ENCODE measurements at regions not wholly inside any gene's neighbourhood (a gene's known extent, or its start where the extent isn't known, plus 50 kb on each side); places are given as distances from the start of the nearest gene placed in this dataset.

DNA sequence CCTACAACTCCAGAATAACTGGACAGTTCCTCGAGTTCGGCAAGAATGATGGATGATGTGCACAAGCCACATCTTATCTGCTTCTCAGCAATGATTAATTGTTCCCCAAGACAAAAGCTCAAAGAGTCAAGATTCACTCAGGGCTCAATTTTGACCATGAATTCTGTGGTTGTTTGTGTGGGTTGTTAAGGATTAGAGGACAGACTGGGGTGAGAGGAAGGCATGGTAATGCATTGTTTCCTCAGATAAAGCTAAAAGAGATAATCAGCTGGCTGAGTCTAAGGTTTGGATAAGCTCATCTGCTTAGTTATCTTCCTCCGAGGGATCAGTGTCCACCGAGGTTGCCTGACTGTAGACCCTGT is 161.0 kb downstream of the CPEB2 start:
- Histone ChIP-seq H2BK5ac (ENCODE audit: low read length) (no peak overlapping the region), H4K5ac (ENCODE audit: low read length) (no peak overlapping the region), H3K27me3 (ENCODE audit: insufficient read depth, low read length, poor library complexity) (no peaks in the 10 kb centered on the region), H2BK15ac (replicated peaks; ENCODE audit: low read depth) (no peak overlapping the region), H3K56ac (ENCODE audit: low read length) (no peak overlapping the region), H3K4me3 (ENCODE audit: low read length) (no peak overlapping the region), H3K36me3 (ENCODE audit: control insufficient read depth, insufficient read depth, low read length) (no peaks in the 10 kb centered on the region), H2AK5ac (ENCODE audit: low read length) (no peak overlapping the region), H3K27ac (ENCODE audit: low read depth, low read length) (no peak overlapping the region), H3K18ac (ENCODE audit: low read length) (no peak overlapping the region), H3K4me2 (ENCODE audit: low read length) (no peak overlapping the region), H4K8ac (ENCODE audit: low read depth, low read length) (no peak overlapping the region), H3K4ac (ENCODE audit: low read depth, low read length) (no peak overlapping the region), H3K79me1 (ENCODE audit: low read length) (no peaks in the 10 kb centered on the region), H3K4me1 (ENCODE audit: control insufficient read depth, low read depth, low read length) (peaks cover 8% of the 10 kb centered on the region), H2BK120ac (ENCODE audit: low read depth, low read length) (no peak overlapping the region), H3K23ac (ENCODE audit: low read length) (no peak overlapping the region), H3K9ac (ENCODE audit: low read length) (no peak overlapping the region), H3K79me2 (ENCODE audit: control insufficient read depth, insufficient read depth, low read length) (no peaks in the 10 kb centered on the region)
- WGBS (ENCODE audit: extremely low coverage, insufficient coverage, low lambda C conversion rate): no CpG with 5 or more reads among the region's 4 CpGs
- peak; percentile 65 for DNase-seq

DNA sequence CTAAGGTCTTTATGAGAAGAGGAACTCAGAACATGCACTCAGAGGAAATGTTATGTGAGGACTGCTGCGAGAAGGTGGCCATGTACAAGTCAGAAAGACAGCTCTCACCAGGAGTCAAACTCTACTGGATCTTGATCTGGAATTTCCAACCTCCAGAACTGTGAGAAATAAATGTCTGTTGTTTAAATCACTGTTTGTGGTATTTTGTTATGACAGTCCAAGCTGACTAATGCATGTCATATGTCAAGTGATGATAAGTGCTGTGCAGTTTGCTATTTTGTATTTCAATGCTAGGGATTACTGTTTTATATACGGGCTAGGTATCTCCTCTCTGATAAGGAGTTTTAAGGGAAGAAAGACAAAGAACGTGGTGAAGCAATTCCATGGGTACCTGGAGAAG is 162.3 kb downstream of the CPEB2 start:
- H3K9ac ChIP-seq (ENCODE audit: low read length): no peak overlapping the region
- no peak overlapping the region for H3K23ac ChIP-seq (ENCODE audit: low read length)
- no peak overlapping the region for H3K4me2 ChIP-seq (ENCODE audit: low read length)
- H2BK120ac ChIP-seq (ENCODE audit: low read depth, low read length): no peak overlapping the region
- H3K56ac ChIP-seq (ENCODE audit: low read length): no peak overlapping the region
- DNase-seq: no peak
- WGBS (ENCODE audit: extremely low coverage, insufficient coverage, low lambda C conversion rate): no CpG with 5 or more reads among the region's 3 CpGs
- H3K27ac ChIP-seq (ENCODE audit: low read depth, low read length): no peak overlapping the region
- H2AK5ac ChIP-seq (ENCODE audit: low read length): no peak overlapping the region
- H3K36me3 ChIP-seq (ENCODE audit: control insufficient read depth, insufficient read depth, low read length): no peaks in the 10 kb centered on the region
- H3K27me3 ChIP-seq (ENCODE audit: insufficient read depth, low read length, poor library complexity): no peaks in the 10 kb centered on the region
- H2BK5ac ChIP-seq (ENCODE audit: low read length): no peak overlapping the region
- H4K5ac ChIP-seq (ENCODE audit: low read length): no peak overlapping the region
- no peak overlapping the region for H3K18ac ChIP-seq (ENCODE audit: low read length)
- no peak overlapping the region for H3K4me3 ChIP-seq (ENCODE audit: low read length)
- H3K79me2 ChIP-seq (ENCODE audit: control insufficient read depth, insufficient read depth, low read length): no peaks in the 10 kb centered on the region
- peaks cover 5% of the 10 kb centered on the region for H3K4me1 ChIP-seq (ENCODE audit: control insufficient read depth, low read depth, low read length)
- H2BK15ac ChIP-seq (replicated peaks; ENCODE audit: low read depth): no peak overlapping the region
- H3K4ac ChIP-seq (ENCODE audit: low read depth, low read length): no peak overlapping the region
- no peaks in the 10 kb centered on the region for H3K79me1 ChIP-seq (ENCODE audit: low read length)
- H4K8ac ChIP-seq (ENCODE audit: low read depth, low read length): no peak overlapping the region

DNA sequence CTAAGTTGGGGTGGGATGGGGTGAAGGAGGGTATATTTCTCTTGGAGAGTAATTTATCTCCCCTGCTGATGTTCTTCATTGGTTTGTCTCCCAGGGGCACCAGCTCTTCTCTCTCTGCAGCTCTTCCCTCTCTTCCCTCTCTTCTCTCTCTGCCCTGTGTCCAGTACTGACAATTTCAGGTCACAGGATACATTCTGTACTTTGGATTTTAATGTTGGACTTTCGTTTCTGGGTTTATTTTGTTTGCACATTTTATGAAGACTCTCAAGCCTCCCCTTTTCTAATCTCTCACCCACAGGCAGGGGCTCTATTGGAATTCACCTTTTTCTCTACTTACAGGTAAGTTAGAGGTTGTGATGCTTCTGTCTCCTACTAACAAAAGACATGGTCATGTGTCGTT is 165.5 kb downstream of the CPEB2 start:
- H3K4ac ChIP-seq (ENCODE audit: low read depth, low read length): no peak overlapping the region
- DNase-seq: no peak
- no CpG with 5 or more reads among the region's 2 CpGs for WGBS (ENCODE audit: extremely low coverage, insufficient coverage, low lambda C conversion rate)
- H4K5ac ChIP-seq (ENCODE audit: low read length): no peak overlapping the region
- no peak overlapping the region for H2BK15ac ChIP-seq (replicated peaks; ENCODE audit: low read depth)
- no peaks in the 10 kb centered on the region for H3K36me3 ChIP-seq (ENCODE audit: control insufficient read depth, insufficient read depth, low read length)
- no peak overlapping the region for H2AK5ac ChIP-seq (ENCODE audit: low read length)
- H3K9ac ChIP-seq (ENCODE audit: low read length): no peak overlapping the region
- no peak overlapping the region for H2BK120ac ChIP-seq (ENCODE audit: low read depth, low read length)
- H3K79me2 ChIP-seq (ENCODE audit: control insufficient read depth, insufficient read depth, low read length): no peaks in the 10 kb centered on the region
- no peak overlapping the region for H3K27ac ChIP-seq (ENCODE audit: low read depth, low read length)
- no peaks in the 10 kb centered on the region for H3K27me3 ChIP-seq (ENCODE audit: insufficient read depth, low read length, poor library complexity)
- H3K23ac ChIP-seq (ENCODE audit: low read length): no peak overlapping the region
- H3K18ac ChIP-seq (ENCODE audit: low read length): no peak overlapping the region
- H3K4me2 ChIP-seq (ENCODE audit: low read length): no peak overlapping the region
- H3K4me1 ChIP-seq (ENCODE audit: control insufficient read depth, low read depth, low read length): peaks cover 4% of the 10 kb centered on the region
- H4K8ac ChIP-seq (ENCODE audit: low read depth, low read length): no peak overlapping the region
- no peaks in the 10 kb centered on the region for H3K79me1 ChIP-seq (ENCODE audit: low read length)
- H2BK5ac ChIP-seq (ENCODE audit: low read length): no peak overlapping the region
- no peak overlapping the region for H3K56ac ChIP-seq (ENCODE audit: low read length)
- no peak overlapping the region for H3K4me3 ChIP-seq (ENCODE audit: low read length)

DNA sequence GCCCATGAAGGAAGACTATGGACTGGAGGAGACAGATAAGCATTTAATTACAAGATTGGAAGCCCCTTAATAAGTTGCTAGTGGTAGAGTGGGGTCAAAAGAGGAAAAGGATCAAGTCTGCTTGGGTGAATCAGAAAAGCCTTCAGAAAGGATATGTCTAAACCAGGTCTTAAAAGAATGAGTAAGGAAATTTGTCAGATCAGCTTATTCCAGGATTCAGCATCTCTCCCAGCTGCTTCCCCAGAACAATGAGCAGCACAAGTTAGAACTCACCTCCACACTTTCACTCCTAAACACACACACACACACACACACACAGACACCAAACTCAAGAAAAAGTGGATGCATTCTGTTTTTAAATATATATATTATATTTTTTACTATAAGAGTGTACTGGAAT is 166.5 kb downstream of the CPEB2 start:
- Histone ChIP-seq H2BK120ac (ENCODE audit: low read depth, low read length) (no peak overlapping the region), H3K23ac (ENCODE audit: low read length) (no peak overlapping the region), H3K79me2 (ENCODE audit: control insufficient read depth, insufficient read depth, low read length) (no peaks in the 10 kb centered on the region), H3K79me1 (ENCODE audit: low read length) (no peaks in the 10 kb centered on the region), H2AK5ac (ENCODE audit: low read length) (no peak overlapping the region), H2BK15ac (replicated peaks; ENCODE audit: low read depth) (peak overlapping the region; percentile 88), H4K5ac (ENCODE audit: low read length) (no peak overlapping the region), H3K4ac (ENCODE audit: low read depth, low read length) (no peak overlapping the region), H4K8ac (ENCODE audit: low read depth, low read length) (no peak overlapping the region), H3K4me3 (ENCODE audit: low read length) (no peak overlapping the region), H3K27me3 (ENCODE audit: insufficient read depth, low read length, poor library complexity) (no peaks in the 10 kb centered on the region), H3K4me1 (ENCODE audit: control insufficient read depth, low read depth, low read length) (no peaks in the 10 kb centered on the region), H3K9ac (ENCODE audit: low read length) (no peak overlapping the region), H3K27ac (ENCODE audit: low read depth, low read length) (no peak overlapping the region), H3K36me3 (ENCODE audit: control insufficient read depth, insufficient read depth, low read length) (no peaks in the 10 kb centered on the region), H3K18ac (ENCODE audit: low read length) (no peak overlapping the region), H2BK5ac (ENCODE audit: low read length) (no peak overlapping the region), H3K4me2 (ENCODE audit: low read length) (no peak overlapping the region), H3K56ac (ENCODE audit: low read length) (no peak overlapping the region)
- DNase-seq: no peak

DNA sequence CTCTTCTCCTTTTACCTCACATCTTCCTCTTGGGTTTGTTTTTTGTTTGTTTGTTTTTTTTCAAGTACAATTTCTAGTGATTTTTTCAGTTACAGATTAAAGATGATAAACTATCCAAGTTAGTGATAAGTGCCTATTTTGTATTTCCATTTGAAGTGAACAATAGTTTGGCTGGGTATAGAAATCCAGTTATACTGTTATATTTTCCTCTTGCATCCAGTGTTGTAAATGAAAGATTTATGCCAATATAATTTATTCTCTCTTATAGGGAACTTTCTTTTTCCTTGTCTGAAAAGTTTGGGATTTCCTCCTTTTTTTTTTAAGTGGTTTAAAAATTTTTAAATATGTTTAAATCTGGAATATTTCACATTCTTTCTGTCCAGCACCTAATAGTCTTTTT is 169.4 kb downstream of the CPEB2 start:
- Histone ChIP-seq H3K4me3 (ENCODE audit: low read length) (no peak overlapping the region), H3K4ac (ENCODE audit: low read depth, low read length) (no peak overlapping the region), H4K5ac (ENCODE audit: low read length) (no peak overlapping the region), H3K4me1 (ENCODE audit: control insufficient read depth, low read depth, low read length) (no peaks in the 10 kb centered on the region), H3K9ac (ENCODE audit: low read length) (no peak overlapping the region), H3K79me2 (ENCODE audit: control insufficient read depth, insufficient read depth, low read length) (no peaks in the 10 kb centered on the region), H3K27me3 (ENCODE audit: insufficient read depth, low read length, poor library complexity) (no peaks in the 10 kb centered on the region), H2BK5ac (ENCODE audit: low read length) (no peak overlapping the region), H3K23ac (ENCODE audit: low read length) (no peak overlapping the region), H2BK15ac (replicated peaks; ENCODE audit: low read depth) (no peak overlapping the region), H2BK120ac (ENCODE audit: low read depth, low read length) (no peak overlapping the region), H2AK5ac (ENCODE audit: low read length) (no peak overlapping the region), H3K18ac (ENCODE audit: low read length) (no peak overlapping the region), H3K79me1 (ENCODE audit: low read length) (no peaks in the 10 kb centered on the region), H4K8ac (ENCODE audit: low read depth, low read length) (no peak overlapping the region), H3K36me3 (ENCODE audit: control insufficient read depth, insufficient read depth, low read length) (no peaks in the 10 kb centered on the region), H3K4me2 (ENCODE audit: low read length) (no peak overlapping the region), H3K27ac (ENCODE audit: low read depth, low read length) (no peak overlapping the region), H3K56ac (ENCODE audit: low read length) (no peak overlapping the region)
- no peak for DNase-seq

DNA sequence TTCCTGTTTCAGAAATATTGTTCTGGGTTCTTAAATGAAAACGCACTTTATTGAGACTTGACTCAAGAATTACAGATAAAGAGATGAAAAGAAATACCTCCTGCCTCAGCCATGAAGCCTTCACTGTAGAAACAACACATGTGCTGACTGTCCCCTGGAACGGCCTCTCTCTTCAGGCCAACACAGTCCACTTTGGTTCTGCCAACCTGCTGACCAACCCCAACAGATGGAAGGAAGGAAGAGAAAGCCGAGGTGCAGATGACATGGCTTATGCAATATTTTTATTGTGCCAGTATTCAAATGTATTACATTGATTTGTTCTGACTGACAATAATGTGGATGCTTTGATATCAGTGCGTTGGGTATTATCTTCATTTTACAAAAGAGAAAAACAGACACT is 171.0 kb downstream of the CPEB2 start:
- Histone ChIP-seq H3K4me3 (ENCODE audit: low read length) (no peak overlapping the region), H3K79me2 (ENCODE audit: control insufficient read depth, insufficient read depth, low read length) (no peaks in the 10 kb centered on the region), H2BK15ac (replicated peaks; ENCODE audit: low read depth) (no peak overlapping the region), H3K4me1 (ENCODE audit: control insufficient read depth, low read depth, low read length) (no peaks in the 10 kb centered on the region), H3K18ac (ENCODE audit: low read length) (no peak overlapping the region), H3K4me2 (ENCODE audit: low read length) (no peak overlapping the region), H3K56ac (ENCODE audit: low read length) (no peak overlapping the region), H2AK5ac (ENCODE audit: low read length) (no peak overlapping the region), H3K4ac (ENCODE audit: low read depth, low read length) (no peak overlapping the region), H4K8ac (ENCODE audit: low read depth, low read length) (no peak overlapping the region), H3K27ac (ENCODE audit: low read depth, low read length) (no peak overlapping the region), H2BK5ac (ENCODE audit: low read length) (no peak overlapping the region), H3K79me1 (ENCODE audit: low read length) (no peaks in the 10 kb centered on the region), H3K27me3 (ENCODE audit: insufficient read depth, low read length, poor library complexity) (no peaks in the 10 kb centered on the region), H3K36me3 (ENCODE audit: control insufficient read depth, insufficient read depth, low read length) (no peaks in the 10 kb centered on the region), H4K5ac (ENCODE audit: low read length) (no peak overlapping the region), H2BK120ac (ENCODE audit: low read depth, low read length) (no peak overlapping the region), H3K23ac (ENCODE audit: low read length) (no peak overlapping the region), H3K9ac (ENCODE audit: low read length) (no peak overlapping the region)
- DNase-seq: no peak
- no CpG with 5 or more reads among the region's 4 CpGs for WGBS (ENCODE audit: extremely low coverage, insufficient coverage, low lambda C conversion rate)

All from mesendoderm (in vitro differentiated cells).